Dedifferentiated amniotic fluid mesenchymal stem cell (primary cell): ENCODE measurements at regions not wholly inside any gene's neighbourhood (a gene's known extent, or its start where the extent isn't known, plus 50 kb on each side); places are given as distances from the start of the nearest gene placed in this dataset.

ENCODE experiments used
- DNase-seq: peaks from one replicate; pipeline ENCODE4 v3.0.0-alpha.2; 2016; ENCODE audit errors: extremely low spot score

GRCh38 chr6:67393356-67393755 lies 1241.7 kb upstream of the ADGRB3 start:
- DNase-seq = no peak

DNA sequence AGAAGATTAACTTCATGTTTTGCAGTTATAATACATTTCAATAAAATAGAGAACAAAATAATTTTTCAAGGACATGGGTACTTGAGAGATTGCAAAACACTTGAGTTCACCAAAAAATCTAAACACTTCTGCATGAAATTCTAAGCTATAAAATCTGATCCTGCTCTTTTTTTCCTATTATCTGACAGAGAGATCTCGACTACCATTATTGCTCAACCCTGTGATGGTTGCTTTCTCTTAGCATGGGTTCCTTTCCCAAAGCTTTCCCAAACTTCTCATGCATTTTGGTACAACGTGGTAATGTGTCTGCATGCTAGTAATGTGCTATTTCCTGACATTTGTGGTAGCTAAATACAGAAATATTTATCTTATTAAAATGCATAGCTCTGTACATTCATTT lies 1243.1 kb upstream of the ADGRB3 start:
- DNase-seq = no peak

GRCh38 chr6:67369679-67370078 lies 1265.4 kb upstream of the ADGRB3 start:
- no peak for DNase-seq

DNA sequence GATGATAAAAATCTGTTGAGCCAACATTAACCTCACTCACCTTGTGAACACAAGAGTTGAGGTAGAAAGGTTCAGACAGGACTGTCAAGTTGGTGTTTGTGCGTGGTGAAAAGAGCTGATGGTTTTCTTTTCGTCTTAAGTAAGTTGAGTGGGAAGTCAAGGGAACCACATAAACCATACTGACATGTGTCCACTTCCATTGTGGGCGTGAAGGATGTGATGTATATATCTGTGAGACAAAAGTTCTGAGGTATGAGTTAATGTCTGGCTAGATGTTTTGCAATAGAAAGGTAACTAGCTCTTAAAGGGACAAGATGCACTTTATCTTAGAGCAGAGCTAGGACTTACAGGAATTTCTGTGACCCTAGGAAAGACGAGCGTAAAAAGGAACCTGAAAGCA lies 1272.1 kb upstream of the ADGRB3 start:
- DNase-seq = no peak

DNA sequence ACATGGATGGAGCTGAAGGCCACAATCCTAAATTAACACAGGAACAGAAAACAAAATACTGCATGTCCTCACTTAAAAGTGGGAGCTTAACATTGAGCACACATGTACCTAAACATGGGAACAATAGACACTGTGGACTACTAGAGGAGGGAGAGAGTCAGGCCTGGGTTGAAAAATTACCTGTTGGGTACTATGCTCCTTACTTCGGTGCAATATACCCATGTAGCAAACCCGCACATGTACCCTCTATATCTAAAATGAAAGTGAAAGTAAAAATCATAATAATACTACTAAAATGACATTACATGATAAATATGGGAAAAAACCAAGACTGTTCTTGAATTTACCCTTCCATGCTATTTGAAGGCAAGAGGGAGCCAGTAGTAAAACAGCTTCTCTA lies 1273.8 kb upstream of the ADGRB3 start:
- DNase-seq = no peak

GRCh38 chr6:67358241-67358640 lies 1276.8 kb upstream of the ADGRB3 start:
- no peak for DNase-seq

GRCh38 chr6:67353861-67354260 lies 1281.2 kb upstream of the ADGRB3 start:
- DNase-seq = no peak

- no peak for DNase-seq
These were observed 1282.4 kb upstream of the ADGRB3 start for GRCh38 chr6:67352717-67353116.

DNA sequence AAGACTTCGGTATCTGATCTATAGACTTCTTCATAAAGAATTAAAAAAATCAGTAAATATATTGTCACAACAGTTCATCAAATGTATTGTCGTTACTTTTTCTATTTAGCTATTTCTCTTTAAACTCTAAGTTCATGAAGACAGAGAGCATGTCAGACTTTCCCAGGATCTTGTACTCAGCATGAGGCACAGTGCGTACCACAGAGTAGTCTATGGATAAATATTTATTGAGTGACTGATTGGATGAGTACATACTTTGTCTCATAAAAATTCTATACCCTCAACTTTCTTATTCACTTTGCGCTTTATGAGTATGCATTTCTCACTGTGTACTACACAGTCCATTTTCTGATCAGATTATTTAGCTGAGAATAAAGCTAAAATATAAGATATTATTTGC lies 1284.4 kb upstream of the ADGRB3 start:
- no peak for DNase-seq

DNA sequence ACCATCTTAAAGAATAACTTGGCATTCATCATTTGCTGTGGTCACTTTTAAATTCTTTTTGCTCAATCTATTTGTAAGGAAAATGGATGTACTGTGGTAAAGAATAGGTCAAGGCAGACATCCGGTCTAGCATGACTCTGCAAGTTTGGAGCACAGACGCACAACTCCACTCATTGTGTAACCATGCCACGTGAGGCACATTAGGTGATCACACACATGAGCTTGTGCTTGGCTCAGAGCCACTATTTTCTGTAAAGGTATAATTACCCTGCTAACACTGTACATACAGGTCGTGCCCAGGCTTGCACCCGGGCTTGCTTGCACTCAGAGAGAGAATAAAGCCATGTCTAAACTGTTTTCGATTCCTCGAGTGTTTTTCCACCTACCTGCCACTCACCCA lies 1289.1 kb upstream of the ADGRB3 start:
- DNase-seq = no peak

GRCh38 chr6:67336014-67336413 lies 1299.1 kb upstream of the ADGRB3 start:
- no peak for DNase-seq

GRCh38 chr6:67331304-67331703 lies 1303.8 kb upstream of the ADGRB3 start:
- DNase-seq = no peak

DNA sequence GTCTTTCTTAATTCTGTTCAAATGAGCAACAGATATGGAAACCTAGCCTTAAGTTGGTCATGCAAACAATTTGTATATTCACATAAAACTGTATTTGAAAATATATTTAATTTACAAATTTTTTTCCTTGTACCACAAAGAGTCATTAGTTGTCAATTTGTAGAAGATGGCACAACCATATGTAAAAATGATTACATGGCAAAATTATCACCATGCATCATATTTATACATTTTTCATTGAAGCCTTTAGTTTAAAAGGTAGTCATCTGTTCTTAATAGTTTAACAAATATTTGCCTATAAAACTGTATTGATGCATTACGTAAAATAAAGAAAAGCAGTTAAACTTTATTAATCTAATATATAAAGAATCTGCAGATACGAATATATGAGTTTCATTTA lies 1306.8 kb upstream of the ADGRB3 start:
- DNase-seq = no peak

- no peak for DNase-seq
These were observed 1334.5 kb upstream of the ADGRB3 start for GRCh38 chr6:67300430-67301040.

DNA sequence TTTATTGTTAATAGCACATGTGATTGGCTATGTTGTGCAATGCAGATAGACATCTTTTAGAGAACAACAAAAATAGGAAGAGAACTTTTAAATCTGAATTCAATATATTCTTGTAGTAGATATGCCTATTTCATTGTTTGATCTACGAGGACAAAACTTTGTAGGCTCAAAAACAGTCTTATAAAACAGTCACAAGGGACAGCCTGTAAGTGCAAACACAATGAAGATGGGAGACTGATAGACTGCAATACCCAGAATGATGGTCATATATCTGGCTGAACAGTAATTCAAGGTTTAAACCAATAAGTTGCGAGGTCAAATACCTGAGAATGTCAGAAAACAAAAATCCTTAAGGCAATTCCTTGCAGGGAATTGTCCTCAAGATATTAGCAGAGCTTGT lies 1342.9 kb upstream of the ADGRB3 start:
- no peak for DNase-seq

- DNase-seq = no peak
These were observed 1347.5 kb upstream of the ADGRB3 start for GRCh38 chr6:67287566-67287965.

DNA sequence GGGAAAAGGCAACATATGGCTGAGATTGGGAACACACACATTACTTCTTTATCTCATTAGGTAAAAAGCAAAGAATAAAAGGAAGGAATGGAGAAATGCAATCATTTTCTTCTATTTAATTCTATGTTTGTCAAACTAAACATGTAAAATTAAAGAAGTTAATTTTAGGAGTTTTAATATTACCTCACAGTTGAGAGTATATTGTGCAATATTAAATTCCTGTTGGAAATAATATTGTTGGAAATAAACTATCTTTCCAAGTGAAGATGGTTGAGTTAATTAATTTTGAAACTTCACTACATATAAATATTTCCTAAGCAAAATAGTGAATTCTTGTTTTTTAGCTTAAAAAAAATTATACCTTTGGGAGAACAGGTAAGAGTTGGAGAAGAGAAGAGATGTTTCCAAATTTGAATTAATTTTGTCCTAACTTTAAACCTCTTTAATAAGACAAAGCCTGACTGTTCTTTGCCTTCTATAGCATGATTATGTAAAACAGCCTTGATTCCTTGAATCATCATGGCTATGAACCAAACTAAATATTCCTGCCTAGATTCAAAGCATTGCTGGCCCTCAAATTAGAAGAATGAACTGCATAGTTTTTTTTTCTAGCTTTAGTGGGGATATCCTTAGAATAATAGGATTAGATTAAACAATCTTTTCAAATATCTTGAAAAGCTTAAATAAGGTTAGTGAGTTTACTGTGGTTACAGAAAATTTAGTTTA lies 1349.1 kb upstream of the ADGRB3 start:
- DNase-seq = no peak

DNA sequence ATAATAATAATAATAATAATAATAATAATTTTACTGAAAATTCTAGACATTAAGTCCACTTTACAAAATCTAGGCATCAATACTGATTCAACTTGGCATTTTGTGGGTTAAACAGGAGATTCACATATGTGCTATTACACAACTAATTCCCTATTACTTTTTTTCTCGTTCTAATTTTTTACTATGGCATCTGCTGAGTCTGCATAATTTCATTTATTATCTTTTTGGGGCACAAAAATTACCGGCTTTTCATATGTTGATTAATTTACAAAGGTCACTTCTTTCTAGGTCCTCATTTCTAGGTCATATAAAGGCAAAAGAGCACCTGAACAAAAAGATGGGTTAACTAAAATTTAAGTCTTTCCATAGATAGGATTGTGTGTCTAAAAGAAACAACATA lies 1357.8 kb upstream of the ADGRB3 start:
- DNase-seq = no peak

DNA sequence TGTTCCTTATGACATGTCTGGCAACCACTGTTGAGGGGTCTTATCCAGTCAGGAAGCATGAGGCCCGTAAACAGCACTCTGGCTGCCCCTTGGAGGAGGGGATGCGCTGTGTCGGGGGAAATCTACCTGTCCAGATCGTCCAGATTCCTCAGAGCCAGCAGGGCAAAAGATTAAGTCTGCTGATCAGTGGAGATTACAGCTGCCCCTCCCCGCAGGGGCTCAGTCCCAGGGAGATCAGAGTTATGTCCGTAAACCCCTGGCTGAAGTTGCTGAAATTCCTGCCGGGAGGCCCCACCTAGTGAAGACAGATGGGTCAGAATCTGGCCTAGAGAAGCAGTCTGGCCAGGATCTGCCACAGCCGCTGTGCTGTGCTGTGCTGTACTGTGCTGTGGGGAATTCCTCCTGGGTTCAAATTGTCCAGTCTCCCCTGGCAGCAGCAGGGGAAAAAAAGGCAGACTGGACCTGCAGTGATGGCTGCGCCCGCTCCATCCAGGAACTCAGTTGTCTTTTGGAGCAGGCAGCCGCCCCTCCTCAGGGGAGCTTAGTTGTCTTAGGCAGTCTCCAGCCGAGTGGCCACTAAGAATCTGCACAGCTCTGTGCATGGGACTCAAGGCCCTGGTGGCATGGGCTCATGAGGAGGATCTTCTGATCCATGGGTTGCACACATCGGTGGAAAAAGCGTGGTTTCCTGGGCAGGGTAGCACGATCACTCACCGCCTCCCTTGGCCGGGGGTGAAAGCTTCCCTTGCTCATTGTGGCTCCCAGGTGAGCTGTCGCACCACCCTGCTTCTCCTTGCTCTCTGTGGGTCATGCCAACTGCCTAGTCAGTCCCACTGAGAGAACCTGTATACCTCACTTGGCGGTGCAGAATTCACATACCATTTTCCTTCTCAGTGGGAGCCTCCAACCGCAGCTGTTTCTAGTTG lies 1368.8 kb upstream of the ADGRB3 start:
- DNase-seq = no peak

- DNase-seq = no peak
These were observed 1382.4 kb upstream of the ADGRB3 start for GRCh38 chr6:67252663-67253062.

GRCh38 chr6:67248077-67248476 lies 1387.0 kb upstream of the ADGRB3 start:
- DNase-seq = no peak

DNA sequence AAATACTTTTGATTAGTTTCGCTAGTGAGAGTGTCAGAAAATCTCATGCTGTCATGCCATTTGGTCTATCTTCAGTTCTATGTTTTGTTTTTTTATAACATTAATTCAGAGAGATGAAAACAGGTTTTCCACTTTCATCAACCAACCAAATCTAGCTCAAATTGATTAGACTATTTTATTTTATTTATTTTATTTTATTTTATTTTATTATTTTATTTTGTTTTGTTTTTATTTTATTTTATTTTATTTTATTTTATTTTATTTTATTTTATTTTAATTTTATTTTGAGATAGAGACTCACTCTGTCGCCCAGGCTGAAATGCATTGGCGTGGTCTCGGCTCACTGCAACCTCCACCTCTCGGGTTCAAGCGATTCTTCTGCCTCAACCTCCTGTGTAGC lies 1391.0 kb upstream of the ADGRB3 start:
- DNase-seq = no peak

GRCh38 chr6:67237277-67237676 lies 1397.8 kb upstream of the ADGRB3 start:
- no peak for DNase-seq
